GM12878 (cell line): ENCODE measurements at regions not wholly inside any gene's neighbourhood (a gene's known extent, or its start where the extent isn't known, plus 50 kb on each side); places are given as distances from the start of the nearest gene placed in this dataset.

ENCODE experiments used
- ATAC-seq: fragments of 200-7000 bp; cut with Tn5 transposase; 3 replicates; pipeline ENCODE4 v1.9.1; 2020; ENCODE audit warnings: mild to moderate bottlenecking, moderate library complexity
- BruUV-seq: library from RNA; stranded (reverse); fragments of 400-500 nt; replicated peaks from 2 replicates; lab custom pipeline; 2021; lab: Mats Ljungman, UMichigan
- CTCF ChIA-PET: fragments of 300-600 bp; sonication (Branson Sonifier 250); formaldehyde crosslinking; extraction: SDS; loops from one replicate; lab custom pipeline; 2021; ENCODE audit warnings: inconsistent platforms; lab: Yijun Ruan, JAX
- POLR2A ChIA-PET: fragments of 350-600 bp; formaldehyde crosslinking; extraction: SDS; loops from one replicate; lab custom pipeline; 2021; ENCODE audit warnings: inconsistent platforms; lab: Charles Lee
- RAD21 ChIA-PET: fragments of 300-600 bp; sonication (Branson Sonifier 250); formaldehyde crosslinking; loops from one replicate; lab custom pipeline; 2023; ENCODE audit warnings: antibody characterized with exemption; ENCODE audit not compliant: unreplicated experiment; lab: Charles Lee
- SMC1A ChIA-PET: fragments of 300-600 bp; sonication (Branson Sonifier 250); formaldehyde crosslinking; loops from one replicate; lab custom pipeline; 2023; ENCODE audit not compliant: unreplicated experiment, uncharacterized antibody; lab: Charles Lee
- DNase-seq: peaks from one replicate; pipeline ENCODE4 v3.0.0-alpha.2; 2011; ENCODE audit warnings: low read depth, low spot score
- FAIRE-seq: peaks from 3 replicates; lab custom pipeline; 2011; peaks lifted over from hg19 to GRCh38; lab: Jason Lieb, UNC
- H2AFZ ChIP-seq: 2 replicates; pipeline ENCODE4 v1.6.0; 2011; ENCODE audit warnings: low read depth, low read length, control low read depth; ENCODE audit not compliant: control insufficient read depth
- H3K27ac ChIP-seq: 2 replicates; pipeline ENCODE4 v1.5.1; 2011; ENCODE audit warnings: control low read depth; ENCODE audit not compliant: control insufficient read depth, insufficient read depth
- H3K27me3 ChIP-seq, 2 experiments: replicated peaks in 1 of 2; 2 replicates each; pipeline versions ENCODE4 v1.6.0 to v1.6.1; 2011; ENCODE audit warnings: low read length in 1 of 2; ENCODE audit not compliant: control insufficient read depth in 2 of 2, insufficient read depth in 2 of 2
- H3K36me3 ChIP-seq, 2 experiments: 2 replicates each; pipeline ENCODE4 v1.5.1; 2011; ENCODE audit warnings: low read length in 1 of 2; ENCODE audit not compliant: control insufficient read depth in 2 of 2, insufficient read depth in 2 of 2
- H3K4me1 ChIP-seq: 2 replicates; pipeline ENCODE4 v1.6.1; 2011; ENCODE audit warnings: mild to moderate bottlenecking, low read length, moderate library complexity, mixed read lengths; ENCODE audit not compliant: control insufficient read depth, insufficient read depth
- H3K4me2 ChIP-seq: 2 replicates; pipeline ENCODE4 v1.6.0; 2011; ENCODE audit warnings: control low read depth; ENCODE audit not compliant: control insufficient read depth, insufficient read depth
- H3K4me3 ChIP-seq: fragments of 200-600 bp; sonication (generic); 2 replicates; pipeline ENCODE4 v1.5.1; 2016
- H3K79me2 ChIP-seq: 2 replicates; pipeline ENCODE4 v1.6.0; 2011; ENCODE audit warnings: low read length; ENCODE audit not compliant: control insufficient read depth, insufficient read depth
- H3K9ac ChIP-seq: 2 replicates; pipeline ENCODE4 v1.8.0; 2011; ENCODE audit warnings: low read length, control low read depth, mixed read lengths; ENCODE audit not compliant: control insufficient read depth, insufficient read depth
- H3K9me3 ChIP-seq: replicated peaks from 3 replicates; pipeline ENCODE4 v1.5.1; 2011; ENCODE audit warnings: mild to moderate bottlenecking, low read length; ENCODE audit not compliant: control insufficient read depth, insufficient read depth
- H4K20me1 ChIP-seq: 2 replicates; pipeline ENCODE4 v1.6.0; 2011; ENCODE audit not compliant: control insufficient read depth, insufficient read depth
- ASH2L ChIP-seq: fragments of 300-600, 200-600 bp; sonication (generic); IDR thresholded peaks from 2 replicates; pipeline ENCODE4 v1.6.1; 2017; ENCODE audit warnings: low read depth, mild to moderate bottlenecking, borderline replicate concordance
- BCLAF1 ChIP-seq: fragments of 450-650 bp; IDR thresholded peaks from 2 replicates; pipeline ENCODE4 v1.6.1; 2017; ENCODE audit warnings: antibody characterized with exemption, mild to moderate bottlenecking, moderate library complexity
- BRCA1 ChIP-seq: IDR thresholded peaks from 2 replicates; pipeline ENCODE4 v1.6.1; 2011; ENCODE audit warnings: low read depth, low read length, improper control_type of control experiment
- EED ChIP-seq: sonication (generic); IDR thresholded peaks from 2 replicates; pipeline ENCODE4 v1.6.1; 2016; ENCODE audit warnings: antibody characterized with exemption, low read depth
- HDAC6 ChIP-seq: fragments of 200-600 bp; sonication (generic); IDR thresholded peaks from one replicate; pipeline ENCODE4 v1.8.0; 2017; ENCODE audit warnings: antibody characterized with exemption; ENCODE audit not compliant: unreplicated experiment
- MXI1 ChIP-seq: fragments of 150-350 bp; IDR thresholded peaks from 2 replicates; pipeline ENCODE4 v1.6.1; 2011; ENCODE audit warnings: low read depth, mild to moderate bottlenecking, inconsistent platforms, low read length, improper control_type of control experiment
- NR2F1 ChIP-seq: fragments of 450-650 bp; conservative IDR thresholded peaks from 2 replicates; pipeline ENCODE4 v1.6.1; 2017; ENCODE audit warnings: mild to moderate bottlenecking
- SMAD1 ChIP-seq: fragments of 450-650 bp; IDR thresholded peaks from 2 replicates; pipeline ENCODE4 v1.6.1; 2018; ENCODE audit warnings: mild to moderate bottlenecking, low read depth; ENCODE audit not compliant: partially characterized antibody
- SUPT20H ChIP-seq: IDR thresholded peaks from 2 replicates; pipeline ENCODE4 v1.6.1; 2011; ENCODE audit warnings: low read depth, mild to moderate bottlenecking, low read length, moderate library complexity, borderline replicate concordance; ENCODE audit not compliant: control insufficient read depth
- TBL1XR1 ChIP-seq: IDR thresholded peaks from 2 replicates; pipeline ENCODE4 v1.6.1; 2012; ENCODE audit warnings: low read depth, low read length, improper control_type of control experiment
- ZNF274 ChIP-seq: IDR thresholded peaks from one replicate; pipeline ENCODE4 v1.8.0; 2011; ENCODE audit not compliant: insufficient read length, insufficient read depth
- WGBS: methylation state at CpG from one replicate; pipeline ENCODE4 v1.1.6; 2016; ENCODE audit warnings: low lambda C conversion rate; ENCODE audit not compliant: insufficient replicate concordance, insufficient coverage; ENCODE audit errors: missing lambda C conversion rate; 5-methylcytosine and 5-hydroxymethylcytosine counted together
- in situ Hi-C: fragments of 300-500 bp; cut with MboI; formaldehyde crosslinking; loops from 9 replicates; pipeline ENCODE4 v1.14.3; 2018; ENCODE audit warnings: mixed read lengths
- intact Hi-C: fragments of 100-400 bp; cut with micrococcal nuclease; formaldehyde crosslinking; loops from one replicate; pipeline ENCODE4 v1.14.2; 2022; ENCODE audit not compliant: unreplicated experiment

- no peak overlapping the region for H2AFZ ChIP-seq
- no peaks in the 10 kb centered on the region for H3K4me1 ChIP-seq
- ChIA-PET CTCF (interaction anchor here (1.4 kb wide), 1 partner anchor 26 kb away, joined by 4 read pairs; no protein-coding TSS in a partner anchor), RAD21 (no interaction called here), SMC1A (no interaction called here), POLR2A (no interaction called here)
- H3K27me3 ChIP-seq, result no peaks in the 10 kb centered on the region; a peak in 1 of 4 replicates
- WGBS, result 27% methylated on average over 3 of the region's 3 CpGs
- H3K79me2 ChIP-seq, result no peaks in the 10 kb centered on the region
- no TSS peak for BruUV-seq
- intact Hi-C loops, result no loop called here
- ATAC-seq (no peak), FAIRE-seq (no peak), DNase-seq (no peak)
- H3K4me2 ChIP-seq, result no peak overlapping the region
- no peak overlapping the region for H3K9ac ChIP-seq
- no peak overlapping the region for H3K4me3 ChIP-seq
- H3K9me3 ChIP-seq, result no peaks in the 10 kb centered on the region
- H3K27ac ChIP-seq, result no peak overlapping the region
- TF ChIP-seq SMAD1 (no peak), BCLAF1 (no peak), ASH2L (no peak), ZNF274 (no peak), BRCA1 (no peak), HDAC6 (no peak), SUPT20H (no peak), EED (no peak), TBL1XR1 (no peak), MXI1 (no peak), NR2F1 (no peak)
- in situ Hi-C loops, result no loop called here
- H4K20me1 ChIP-seq, result no peaks in the 10 kb centered on the region
- no peaks in the 10 kb centered on the region for H3K36me3 ChIP-seq
Measured at GRCh38 chr1:197842646-197843045, 59.8 kb upstream of the C1orf53 start.
